ENCODE measurements at regions not wholly inside any gene's neighbourhood (a gene's known extent, or its start where the extent isn't known, plus 50 kb on each side); places are given as distances from the start of the nearest gene placed in this dataset.

- no peaks in the 10 kb centered on the region for H3K79me2 ChIP-seq (ENCODE audit: insufficient read depth, low read length)
- H3K4me1 Mint-ChIP-seq = no peaks in the 10 kb centered on the region
- intact Hi-C loops (cut with micrococcal nuclease) = no loop called here
- H3K27me3 ChIP-seq (ENCODE audit: control insufficient read depth in 2 of 2, insufficient read depth in 2 of 2, low read length in 2 of 2) = no peaks in the 10 kb centered on the region
- H2AFZ ChIP-seq (ENCODE audit: insufficient read depth, low read depth, low read length, poor library complexity, severe bottlenecking) = no peak overlapping the region
- H3K4me2 ChIP-seq (replicated peaks; ENCODE audit: extremely low read depth, low read length, poor library complexity, severe bottlenecking) = no peak overlapping the region
- no peak overlapping the region for H3K27ac ChIP-seq (ENCODE audit: low read depth in 1 of 2, low read length in 2 of 2)
- WGBS (ENCODE audit: insufficient coverage) = no CpG with 5 or more reads among the region's 1 CpG
- peaks cover 5 to 15% (median 7%) of the 10 kb centered on the region in 7 donors for H3K9me3 Mint-ChIP-seq
- H3K4me3 Mint-ChIP-seq = no peak overlapping the region
- no peak overlapping the region for H3K27ac Mint-ChIP-seq
- no peaks in the 10 kb centered on the region for H3K36me3 Mint-ChIP-seq
- H3K4me1 ChIP-seq (ENCODE audit: control insufficient read depth in 1 of 2, insufficient read depth in 2 of 2, low read length in 2 of 2) = no peaks in the 10 kb centered on the region
- H3K27me3 Mint-ChIP-seq (ENCODE audit: low read depth in 3 of 3) = peaks cover 0 to 2% (median 2%) of the 10 kb centered on the region in 3 donors
- H3K9ac ChIP-seq (ENCODE audit: insufficient read depth, low read length, poor library complexity, severe bottlenecking) = no peak overlapping the region
- peaks cover 16 to 20% of the 10 kb centered on the region in 2 donors for H3K9me3 ChIP-seq (replicated peaks in 1 of 2; ENCODE audit: control insufficient read depth in 1 of 2, insufficient read depth in 1 of 2, low read length in 2 of 2)
- H3K36me3 ChIP-seq (replicated peaks in 1 of 2; ENCODE audit: control insufficient read depth in 1 of 2, insufficient read depth in 2 of 2, low read length in 2 of 2) = no peaks in the 10 kb centered on the region
- no peak for TF ChIP-seq CTCF (IDR thresholded peaks at IDR 0.05)
- no peaks in the 10 kb centered on the region for H4K20me1 ChIP-seq (ENCODE audit: insufficient read depth, low read length)
- no peak overlapping the region for H3K4me3 ChIP-seq (replicated peaks in 1 of 3; ENCODE audit: low read depth in 2 of 3, low read length in 3 of 3)
- no peak for DNase-seq
Observed at GRCh38 chr5:18653216-18653752, 1019.0 kb downstream of the TAF11L14 start.

DNA sequence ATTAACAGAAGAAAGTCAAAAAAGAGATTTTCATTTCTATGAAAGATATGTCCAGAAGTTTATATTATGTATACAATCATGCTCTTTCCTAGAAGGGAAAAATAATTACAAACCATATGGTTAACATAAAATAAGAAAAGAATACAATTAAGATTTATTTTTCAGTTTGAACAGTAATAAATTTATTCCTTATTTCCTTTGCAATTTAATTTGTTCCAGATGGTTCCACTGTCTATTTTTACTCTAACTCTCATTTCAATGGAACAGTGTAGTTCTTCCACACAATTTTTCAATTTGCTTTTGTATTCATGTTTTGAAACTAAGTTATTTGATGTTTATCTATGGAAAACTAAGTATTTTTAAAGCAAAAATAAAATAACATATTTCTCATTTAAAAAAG lies 1026.3 kb downstream of the TAF11L14 start:
- H4K20me1 ChIP-seq (ENCODE audit: insufficient read depth, low read length) = no peaks in the 10 kb centered on the region
- no peaks in the 10 kb centered on the region for H3K36me3 ChIP-seq (replicated peaks in 1 of 2; ENCODE audit: control insufficient read depth in 1 of 2, insufficient read depth in 2 of 2, low read length in 2 of 2)
- DNase-seq = no peak
- Mint-ChIP-seq H3K4me1 (no peaks in the 10 kb centered on the region), H3K27ac (no peak overlapping the region), H3K9me3 (peaks cover 0 to 3% (median 0%) of the 10 kb centered on the region in 7 donors), H3K36me3 (no peaks in the 10 kb centered on the region), H3K4me3 (no peak overlapping the region), H3K27me3 (ENCODE audit: low read depth in 3 of 3) (peaks cover 0 to 2% (median 0%) of the 10 kb centered on the region in 3 donors)
- no peak overlapping the region for H3K4me2 ChIP-seq (replicated peaks; ENCODE audit: extremely low read depth, low read length, poor library complexity, severe bottlenecking)
- H3K79me2 ChIP-seq (ENCODE audit: insufficient read depth, low read length) = no peaks in the 10 kb centered on the region
- no peak overlapping the region for H2AFZ ChIP-seq (ENCODE audit: insufficient read depth, low read depth, low read length, poor library complexity, severe bottlenecking)
- peaks cover 0 to 4% of the 10 kb centered on the region in 2 donors for H3K9me3 ChIP-seq (replicated peaks in 1 of 2; ENCODE audit: control insufficient read depth in 1 of 2, insufficient read depth in 1 of 2, low read length in 2 of 2)
- H3K27me3 ChIP-seq (ENCODE audit: control insufficient read depth in 2 of 2, insufficient read depth in 2 of 2, low read length in 2 of 2) = no peaks in the 10 kb centered on the region
- no peak overlapping the region for H3K4me3 ChIP-seq (replicated peaks in 1 of 3; ENCODE audit: low read depth in 2 of 3, low read length in 3 of 3)
- intact Hi-C loops (cut with micrococcal nuclease) = no loop called here
- no peak for TF ChIP-seq CTCF (IDR thresholded peaks at IDR 0.05)
- no peak overlapping the region for H3K9ac ChIP-seq (ENCODE audit: insufficient read depth, low read length, poor library complexity, severe bottlenecking)
- H3K4me1 ChIP-seq (ENCODE audit: control insufficient read depth in 1 of 2, insufficient read depth in 2 of 2, low read length in 2 of 2) = no peaks in the 10 kb centered on the region
- no peak overlapping the region for H3K27ac ChIP-seq (ENCODE audit: low read depth in 1 of 2, low read length in 2 of 2)

Measured in CD14-positive monocyte (primary cell).